ENCODE measurements at regions not wholly inside any gene's neighbourhood (a gene's known extent, or its start where the extent isn't known, plus 50 kb on each side); places are given as distances from the start of the nearest gene placed in this dataset.

- CTCF ChIA-PET, result no interaction called here
- Mint-ChIP-seq H3K4me3 (no peak overlapping the region), H3K27me3 (no peaks in the 10 kb centered on the region), H3K4me1 (peaks cover 0 to 3% (median 0%) of the 10 kb centered on the region in 3 donors), H3K36me3 (no peaks in the 10 kb centered on the region), H3K27ac (no peak overlapping the region), H3K9me3 (no peaks in the 10 kb centered on the region)
- H3K9me3 ChIP-seq, result no peaks in the 10 kb centered on the region
- H3K4me1 ChIP-seq (ENCODE audit: control insufficient read depth in 1 of 2, extremely low read depth in 1 of 2, insufficient read depth in 2 of 2, low read length in 2 of 2), result no peaks in the 10 kb centered on the region
- ATAC-seq (replicated peaks in 1 of 4), result no peak
- POLR2A ChIA-PET, result no interaction called here
- no peak overlapping the region for H3K4me3 ChIP-seq (ENCODE audit: control insufficient read depth in 1 of 2, extremely low read depth in 1 of 2, low read length in 1 of 2)
- H3K27me3 ChIP-seq (replicated peaks in 1 of 2; ENCODE audit: control insufficient read depth in 2 of 2, extremely low read depth in 1 of 2, insufficient read depth in 2 of 2, low read length in 1 of 2), result no peaks in the 10 kb centered on the region
- H3K27ac ChIP-seq (ENCODE audit: low read length), result no peak overlapping the region
- no peak for DNase-seq
- H3K36me3 ChIP-seq (ENCODE audit: control insufficient read depth in 2 of 2, extremely low read depth in 1 of 2, insufficient read depth in 1 of 2, low read length in 1 of 2), result no peaks in the 10 kb centered on the region
- 100% methylated on average over 1 of the region's 6 CpGs for WGBS (ENCODE audit: insufficient coverage)
These were observed 210.0 kb upstream of the ZNF217 start for GRCh38 chr20:53803492-53804155.

GRCh38 chr20:53801609-53802370 is 208.2 kb upstream of the ZNF217 start:
- no peak overlapping the region for H3K4me3 ChIP-seq (ENCODE audit: control insufficient read depth in 1 of 2, extremely low read depth in 1 of 2, low read length in 1 of 2)
- H3K27ac Mint-ChIP-seq, result no peak overlapping the region
- H3K27me3 Mint-ChIP-seq, result no peaks in the 10 kb centered on the region
- no peaks in the 10 kb centered on the region for H3K36me3 ChIP-seq (ENCODE audit: control insufficient read depth in 2 of 2, extremely low read depth in 1 of 2, insufficient read depth in 1 of 2, low read length in 1 of 2)
- ChIA-PET CTCF (no interaction called here), POLR2A (no interaction called here)
- ATAC-seq (replicated peaks in 1 of 4) (no peak), DNase-seq (no peak)
- no peaks in the 10 kb centered on the region for H3K4me1 Mint-ChIP-seq
- no peaks in the 10 kb centered on the region for H3K27me3 ChIP-seq (replicated peaks in 1 of 2; ENCODE audit: control insufficient read depth in 2 of 2, extremely low read depth in 1 of 2, insufficient read depth in 2 of 2, low read length in 1 of 2)
- H3K9me3 ChIP-seq, result no peaks in the 10 kb centered on the region
- H3K4me3 Mint-ChIP-seq, result no peak overlapping the region
- no peaks in the 10 kb centered on the region for H3K4me1 ChIP-seq (ENCODE audit: control insufficient read depth in 1 of 2, extremely low read depth in 1 of 2, insufficient read depth in 2 of 2, low read length in 2 of 2)
- H3K27ac ChIP-seq (ENCODE audit: low read length), result no peak overlapping the region
- no peaks in the 10 kb centered on the region for H3K36me3 Mint-ChIP-seq
- H3K9me3 Mint-ChIP-seq, result no peaks in the 10 kb centered on the region
- WGBS (ENCODE audit: insufficient coverage), result 86% methylated on average over 11 of the region's 17 CpGs

- Histone ChIP-seq H3K27me3 (replicated peaks in 1 of 2; ENCODE audit: control insufficient read depth in 2 of 2, extremely low read depth in 1 of 2, insufficient read depth in 2 of 2, low read length in 1 of 2) (no peaks in the 10 kb centered on the region), H3K4me1 (ENCODE audit: control insufficient read depth in 1 of 2, extremely low read depth in 1 of 2, insufficient read depth in 2 of 2, low read length in 2 of 2) (no peaks in the 10 kb centered on the region), H3K36me3 (ENCODE audit: control insufficient read depth in 2 of 2, extremely low read depth in 1 of 2, insufficient read depth in 1 of 2, low read length in 1 of 2) (no peaks in the 10 kb centered on the region), H3K27ac (ENCODE audit: low read length) (no peak overlapping the region), H3K4me3 (ENCODE audit: control insufficient read depth in 1 of 2, extremely low read depth in 1 of 2, low read length in 1 of 2) (no peak overlapping the region), H3K9me3 (no peaks in the 10 kb centered on the region)
- Mint-ChIP-seq H3K36me3 (no peaks in the 10 kb centered on the region), H3K4me3 (no peak overlapping the region), H3K27me3 (no peaks in the 10 kb centered on the region), H3K9me3 (no peaks in the 10 kb centered on the region), H3K27ac (no peak overlapping the region), H3K4me1 (no peaks in the 10 kb centered on the region)
- no peak for ATAC-seq (replicated peaks in 1 of 4)
- WGBS (ENCODE audit: insufficient coverage), result 74% methylated on average over 9 of the region's 13 CpGs
- no peak for DNase-seq
- POLR2A ChIA-PET, result interaction anchor here in 1 of 2 donors (0.5 kb wide), 1 partner anchor 127 kb away, joined by 3 read pairs; no protein-coding TSS in a partner anchor
- CTCF ChIA-PET, result no interaction called here
These were observed 207.4 kb upstream of the ZNF217 start for GRCh38 chr20:53800883-53801604.

DNA sequence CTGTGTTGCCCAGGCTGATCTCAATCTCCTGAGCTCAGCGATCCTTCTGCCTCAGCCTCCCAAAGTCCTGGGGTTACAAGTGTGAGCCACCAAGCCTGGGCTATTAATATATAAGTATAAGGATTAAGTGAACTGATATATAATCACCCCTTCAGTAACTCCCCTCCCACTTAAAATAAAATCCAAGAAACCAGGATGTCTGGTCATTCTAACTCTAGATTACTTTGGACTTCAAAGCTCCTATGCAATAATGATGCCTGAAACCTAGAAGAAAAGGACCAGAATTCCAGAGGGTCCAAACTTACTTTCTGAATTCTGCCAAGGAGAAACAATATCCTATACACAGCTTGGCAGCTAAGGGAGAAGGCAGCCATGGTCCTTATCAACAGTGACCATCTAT is 206.8 kb upstream of the ZNF217 start:
- no peak overlapping the region for H3K27ac ChIP-seq (ENCODE audit: low read length)
- H3K36me3 Mint-ChIP-seq, result no peaks in the 10 kb centered on the region
- H3K4me1 Mint-ChIP-seq, result no peaks in the 10 kb centered on the region
- H3K27me3 ChIP-seq (replicated peaks in 1 of 2; ENCODE audit: control insufficient read depth in 2 of 2, extremely low read depth in 1 of 2, insufficient read depth in 2 of 2, low read length in 1 of 2), result no peaks in the 10 kb centered on the region
- H3K27ac Mint-ChIP-seq, result no peak overlapping the region
- ATAC-seq (replicated peaks in 1 of 4), result no peak
- H3K36me3 ChIP-seq (ENCODE audit: control insufficient read depth in 2 of 2, extremely low read depth in 1 of 2, insufficient read depth in 1 of 2, low read length in 1 of 2), result no peaks in the 10 kb centered on the region
- ChIA-PET POLR2A (interaction anchor here in 1 of 2 donors (0.5 kb wide), 1 partner anchor 126 kb away, joined by 3 read pairs; no protein-coding TSS in a partner anchor), CTCF (no interaction called here)
- no peaks in the 10 kb centered on the region for H3K4me1 ChIP-seq (ENCODE audit: control insufficient read depth in 1 of 2, extremely low read depth in 1 of 2, insufficient read depth in 2 of 2, low read length in 2 of 2)
- H3K4me3 ChIP-seq (ENCODE audit: control insufficient read depth in 1 of 2, extremely low read depth in 1 of 2, low read length in 1 of 2), result no peak overlapping the region
- no peak for DNase-seq
- no CpG with 5 or more reads among the region's 1 CpG for WGBS (ENCODE audit: insufficient coverage)
- no peaks in the 10 kb centered on the region for H3K27me3 Mint-ChIP-seq
- H3K9me3 ChIP-seq, result no peaks in the 10 kb centered on the region
- H3K9me3 Mint-ChIP-seq, result no peaks in the 10 kb centered on the region
- H3K4me3 Mint-ChIP-seq, result no peak overlapping the region

DNA sequence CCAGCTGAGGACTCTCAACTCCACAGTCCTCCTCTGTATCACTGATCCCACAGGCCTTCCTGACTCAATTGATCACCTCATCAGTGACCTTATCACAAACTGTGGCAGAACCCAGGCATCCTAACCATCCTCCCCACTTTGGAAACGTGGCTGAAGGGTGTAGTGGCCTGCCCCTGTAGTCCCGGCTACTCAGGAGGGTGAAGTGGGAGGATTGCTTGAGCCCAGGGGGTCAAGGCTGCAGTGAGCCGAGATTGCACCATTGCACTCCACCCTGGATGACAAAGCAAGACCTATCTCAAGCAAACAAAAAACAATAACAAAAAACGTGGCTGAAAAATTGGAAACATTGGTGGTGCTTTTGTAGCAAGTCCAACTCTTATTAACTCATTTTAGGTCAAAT is 203.4 kb upstream of the ZNF217 start:
- DNase-seq (no peak), ATAC-seq (replicated peaks in 1 of 4) (no peak)
- ChIA-PET CTCF (no interaction called here), POLR2A (no interaction called here)
- Mint-ChIP-seq H3K36me3 (no peaks in the 10 kb centered on the region), H3K27me3 (no peaks in the 10 kb centered on the region), H3K4me1 (no peaks in the 10 kb centered on the region), H3K4me3 (no peak overlapping the region), H3K27ac (no peak overlapping the region), H3K9me3 (no peaks in the 10 kb centered on the region)
- H3K4me3 ChIP-seq (ENCODE audit: control insufficient read depth in 1 of 2, extremely low read depth in 1 of 2, low read length in 1 of 2), result no peak overlapping the region
- no peak overlapping the region for H3K27ac ChIP-seq (ENCODE audit: low read length)
- H3K27me3 ChIP-seq (replicated peaks in 1 of 2; ENCODE audit: control insufficient read depth in 2 of 2, extremely low read depth in 1 of 2, insufficient read depth in 2 of 2, low read length in 1 of 2), result no peaks in the 10 kb centered on the region
- H3K36me3 ChIP-seq (ENCODE audit: control insufficient read depth in 2 of 2, extremely low read depth in 1 of 2, insufficient read depth in 1 of 2, low read length in 1 of 2), result no peaks in the 10 kb centered on the region
- WGBS (ENCODE audit: insufficient coverage), result no CpG with 5 or more reads among the region's 4 CpGs
- no peaks in the 10 kb centered on the region for H3K9me3 ChIP-seq
- no peaks in the 10 kb centered on the region for H3K4me1 ChIP-seq (ENCODE audit: control insufficient read depth in 1 of 2, extremely low read depth in 1 of 2, insufficient read depth in 2 of 2, low read length in 2 of 2)

GRCh38 chr20:53795170-53795569 is 201.5 kb upstream of the ZNF217 start:
- Mint-ChIP-seq H3K27me3 (no peaks in the 10 kb centered on the region), H3K4me1 (no peaks in the 10 kb centered on the region), H3K27ac (no peak overlapping the region), H3K4me3 (no peak overlapping the region), H3K36me3 (no peaks in the 10 kb centered on the region), H3K9me3 (no peaks in the 10 kb centered on the region)
- H3K36me3 ChIP-seq (ENCODE audit: control insufficient read depth in 2 of 2, extremely low read depth in 1 of 2, insufficient read depth in 1 of 2, low read length in 1 of 2), result no peaks in the 10 kb centered on the region
- no peak for ATAC-seq (replicated peaks in 1 of 4)
- ChIA-PET POLR2A (no interaction called here), CTCF (no interaction called here)
- H3K4me1 ChIP-seq (ENCODE audit: control insufficient read depth in 1 of 2, extremely low read depth in 1 of 2, insufficient read depth in 2 of 2, low read length in 2 of 2), result no peaks in the 10 kb centered on the region
- no peak overlapping the region for H3K27ac ChIP-seq (ENCODE audit: low read length)
- no peaks in the 10 kb centered on the region for H3K27me3 ChIP-seq (replicated peaks in 1 of 2; ENCODE audit: control insufficient read depth in 2 of 2, extremely low read depth in 1 of 2, insufficient read depth in 2 of 2, low read length in 1 of 2)
- WGBS (ENCODE audit: insufficient coverage), result 100% methylated on average over 2 of the region's 3 CpGs
- no peak overlapping the region for H3K4me3 ChIP-seq (ENCODE audit: control insufficient read depth in 1 of 2, extremely low read depth in 1 of 2, low read length in 1 of 2)
- H3K9me3 ChIP-seq, result no peaks in the 10 kb centered on the region
- no peak for DNase-seq
